GM23248 (cell line): ENCODE measurements at regions not wholly inside any gene's neighbourhood (a gene's known extent, or its start where the extent isn't known, plus 50 kb on each side); places are given as distances from the start of the nearest gene placed in this dataset.

Source experiments
- DNase-seq: peaks from one replicate; pipeline ENCODE4 v3.0.0-alpha.2; 2015
- H2AFZ ChIP-seq: fragments of 200-600 bp; sonication (generic); 2 replicates; pipeline ENCODE4 v1.6.1; 2016; ENCODE audit warnings: antibody characterized with exemption
- H3F3A ChIP-seq: fragments of 200-600 bp; sonication (generic); 2 replicates; pipeline ENCODE4 v1.6.1; 2016; ENCODE audit warnings: mild to moderate bottlenecking, antibody characterized with exemption, mixed run types; ENCODE audit not compliant: insufficient read depth
- H3K27ac ChIP-seq: fragments of 200-600 bp; sonication (generic); 2 replicates; pipeline ENCODE4 v1.5.1; 2016; ENCODE audit warnings: mild to moderate bottlenecking
- H3K27me3 ChIP-seq: fragments of 200-600 bp; sonication (generic); replicated peaks from 2 replicates; pipeline ENCODE4 v1.6.1; 2016; ENCODE audit warnings: mild to moderate bottlenecking; ENCODE audit not compliant: insufficient read depth
- H3K36me3 ChIP-seq: fragments of 200-600 bp; sonication (generic); 2 replicates; pipeline ENCODE4 v1.6.1; 2016; ENCODE audit warnings: low read depth, mild to moderate bottlenecking
- H3K4me1 ChIP-seq: fragments of 200-600 bp; sonication (generic); 2 replicates; pipeline ENCODE4 v1.6.1; 2016; ENCODE audit warnings: mild to moderate bottlenecking; ENCODE audit not compliant: insufficient read depth
- H3K4me2 ChIP-seq: fragments of 200-600 bp; sonication (generic); one replicate; pipeline ENCODE4 v1.6.1; 2016; ENCODE audit warnings: mild to moderate bottlenecking; ENCODE audit not compliant: unreplicated experiment
- H3K4me3 ChIP-seq: fragments of 200-600 bp; sonication (generic); 2 replicates; pipeline ENCODE4 v1.5.1; 2016; ENCODE audit warnings: mild to moderate bottlenecking
- H3K79me2 ChIP-seq: fragments of 200-600 bp; sonication (generic); 2 replicates; pipeline ENCODE4 v1.6.1; 2016; ENCODE audit warnings: mild to moderate bottlenecking; ENCODE audit not compliant: insufficient read depth
- H3K9ac ChIP-seq: fragments of 200-600 bp; sonication (generic); 2 replicates; pipeline ENCODE4 v1.6.1; 2016; ENCODE audit warnings: mild to moderate bottlenecking
- H3K9me2 ChIP-seq: fragments of 200-600 bp; sonication (generic); 2 replicates; pipeline ENCODE4 v1.6.1; 2016; ENCODE audit warnings: mixed run types, mild to moderate bottlenecking, moderate library complexity; ENCODE audit not compliant: insufficient read depth
- H3K9me3 ChIP-seq: fragments of 200-600 bp; sonication (generic); one replicate; pipeline ENCODE4 v1.6.1; 2017; ENCODE audit warnings: low read depth
- H4K20me1 ChIP-seq: fragments of 200-600 bp; sonication (generic); 2 replicates; pipeline ENCODE4 v1.6.0; 2016; ENCODE audit not compliant: insufficient read depth
- EZH2 ChIP-seq: fragments of 200-600 bp; sonication (generic); IDR thresholded peaks from 2 replicates; pipeline ENCODE4 v1.6.1; 2018; ENCODE audit warnings: antibody characterized with exemption, mild to moderate bottlenecking; ENCODE audit not compliant: insufficient read depth, poor library complexity, severe bottlenecking
- EZH2phosphoT487 ChIP-seq: fragments of 200-600 bp; sonication (generic); IDR thresholded peaks from 2 replicates; pipeline ENCODE4 v1.6.1; 2018; ENCODE audit warnings: antibody characterized with exemption, moderate library complexity, mild to moderate bottlenecking, low read depth; ENCODE audit not compliant: insufficient read depth
- WGBS, 2 experiments: methylation state at CpG; one replicate each; pipeline ENCODE4 v1.1.6; 2015 to 2017; ENCODE audit warnings: low lambda C conversion rate in 2 of 2, low coverage in 1 of 2; ENCODE audit errors: missing lambda C conversion rate in 2 of 2; 5-methylcytosine and 5-hydroxymethylcytosine counted together
- in situ Hi-C: fragments of 300-500 bp; cut with MboI; formaldehyde crosslinking; loops from 2 replicates; pipeline ENCODE4 v1.15.0; 2020

GRCh38 chr10:78505657-78506056, 472.0 kb downstream of the RPS24 start:
- H4K20me1 ChIP-seq, result no peaks in the 10 kb centered on the region
- peaks cover 8% of the 10 kb centered on the region for H3K4me1 ChIP-seq
- H3K9me3 ChIP-seq, result no peaks in the 10 kb centered on the region
- no peak overlapping the region for H3K9ac ChIP-seq
- H3K79me2 ChIP-seq, result no peaks in the 10 kb centered on the region
- DNase-seq, result peak; percentile 58
- H3F3A ChIP-seq, result 0 out of 2 replicates have a peak, but pooled peaks cover 5% of the 10 kb centered on the region
- in situ Hi-C loops, result no loop called here
- WGBS, 2 experiments, result 72 to 74% methylated on average over 4 of the region's 4 CpGs
- no peak overlapping the region for H3K27ac ChIP-seq
- no peak overlapping the region for H3K4me3 ChIP-seq
- H3K36me3 ChIP-seq, result no peaks in the 10 kb centered on the region
- no peaks in the 10 kb centered on the region for H3K27me3 ChIP-seq
- no peak for TF ChIP-seq EZH2
- TF ChIP-seq EZH2phosphoT487, result no peak
- H2AFZ ChIP-seq, result no peak overlapping the region
- H3K9me2 ChIP-seq, result no peaks in the 10 kb centered on the region
- H3K4me2 ChIP-seq, result no peak overlapping the region

- H3K4me2 ChIP-seq, result no peak overlapping the region
- no peak overlapping the region for H2AFZ ChIP-seq
- no peaks in the 10 kb centered on the region for H3K9me2 ChIP-seq
- 0 out of 2 replicates have a peak, but pooled peaks cover 5% of the 10 kb centered on the region for H3F3A ChIP-seq
- H3K79me2 ChIP-seq, result no peaks in the 10 kb centered on the region
- H3K4me3 ChIP-seq, result no peak overlapping the region
- H3K36me3 ChIP-seq, result no peaks in the 10 kb centered on the region
- H3K9me3 ChIP-seq, result no peaks in the 10 kb centered on the region
- no peak overlapping the region for H3K9ac ChIP-seq
- peaks cover 8% of the 10 kb centered on the region for H3K4me1 ChIP-seq
- 68 to 85% methylated on average over 2 of the region's 2 CpGs for whole genome bisulfite sequencing, 2 experiments
- H3K27ac ChIP-seq, result no peak overlapping the region
- no peaks in the 10 kb centered on the region for H3K27me3 ChIP-seq
- H4K20me1 ChIP-seq, result no peaks in the 10 kb centered on the region
- TF ChIP-seq EZH2phosphoT487, result no peak
- no peak for TF ChIP-seq EZH2
- in situ Hi-C loops, result no loop called here
- DNase-seq, result no peak
Measured at GRCh38 chr10:78506614-78507013, 473.0 kb downstream of the RPS24 start.

- WGBS, 2 experiments, result 30 to 32% methylated on average over 8 of the region's 8 CpGs
- H3K9me3 ChIP-seq, result no peaks in the 10 kb centered on the region
- in situ Hi-C loops, result no loop called here
Measured at GRCh38 chr10:78507510-78508160, 474.0 kb downstream of the RPS24 start.

GRCh38 chr10:78508955-78509748, 475.5 kb downstream of the RPS24 start:
- no peak overlapping the region for H3K9ac ChIP-seq
- H3K4me1 ChIP-seq, result peaks cover 7% of the 10 kb centered on the region
- in situ Hi-C loops, result no loop called here
- no peaks in the 10 kb centered on the region for H3K79me2 ChIP-seq
- WGBS, 2 experiments, result 73 to 75% methylated on average over 6 of the region's 6 CpGs
- no peaks in the 10 kb centered on the region for H3K36me3 ChIP-seq
- H3F3A ChIP-seq, result 0 out of 2 replicates have a peak, but pooled peaks cover 5% of the 10 kb centered on the region
- no peak overlapping the region for H3K4me2 ChIP-seq
- no peak for DNase-seq
- H2AFZ ChIP-seq, result no peak overlapping the region
- H3K27me3 ChIP-seq, result no peaks in the 10 kb centered on the region
- no peaks in the 10 kb centered on the region for H4K20me1 ChIP-seq
- no peak overlapping the region for H3K4me3 ChIP-seq
- TF ChIP-seq EZH2 (no peak), EZH2phosphoT487 (no peak)
- no peak overlapping the region for H3K27ac ChIP-seq
- no peaks in the 10 kb centered on the region for H3K9me3 ChIP-seq
- no peaks in the 10 kb centered on the region for H3K9me2 ChIP-seq

More at GRCh38 chr10:78507510-78508160, 474.0 kb downstream of the RPS24 start:
- H3K4me2 ChIP-seq, result no peak overlapping the region
- no peaks in the 10 kb centered on the region for H4K20me1 ChIP-seq
- H3K4me3 ChIP-seq, result no peak overlapping the region
- H3F3A ChIP-seq, result 0 out of 2 replicates have a peak, but pooled peaks cover 5% of the 10 kb centered on the region
- no peaks in the 10 kb centered on the region for H3K79me2 ChIP-seq
- H3K9ac ChIP-seq, result no peak overlapping the region
- H3K9me2 ChIP-seq, result no peaks in the 10 kb centered on the region
- no peaks in the 10 kb centered on the region for H3K36me3 ChIP-seq
- DNase-seq, result no peak
- H3K27ac ChIP-seq, result no peak overlapping the region
- H2AFZ ChIP-seq, result no peak overlapping the region
- no peaks in the 10 kb centered on the region for H3K27me3 ChIP-seq
- peaks cover 1% of the 10 kb centered on the region; the same call in 1 of the 2 replicates for H3K4me1 ChIP-seq
- TF ChIP-seq EZH2phosphoT487 (no peak), EZH2 (no peak)
